GM12878 (cell line): ENCODE measurements at regions not wholly inside any gene's neighbourhood (a gene's known extent, or its start where the extent isn't known, plus 50 kb on each side); places are given as distances from the start of the nearest gene placed in this dataset.

Experiments
- ATAC-seq: fragments of 200-7000 bp; cut with Tn5 transposase; 3 replicates; pipeline ENCODE4 v1.9.1; 2020; ENCODE audit warnings: mild to moderate bottlenecking, moderate library complexity
- BruUV-seq: library from RNA; stranded (reverse); fragments of 400-500 nt; replicated peaks from 2 replicates; lab custom pipeline; 2021; lab: Mats Ljungman, UMichigan
- CTCF ChIA-PET: fragments of 300-600 bp; sonication (Branson Sonifier 250); formaldehyde crosslinking; extraction: SDS; loops from one replicate; lab custom pipeline; 2021; ENCODE audit warnings: inconsistent platforms; lab: Yijun Ruan, JAX
- POLR2A ChIA-PET: fragments of 350-600 bp; formaldehyde crosslinking; extraction: SDS; loops from one replicate; lab custom pipeline; 2021; ENCODE audit warnings: inconsistent platforms; lab: Charles Lee
- RAD21 ChIA-PET: fragments of 300-600 bp; sonication (Branson Sonifier 250); formaldehyde crosslinking; loops from one replicate; lab custom pipeline; 2023; ENCODE audit warnings: antibody characterized with exemption; ENCODE audit not compliant: unreplicated experiment; lab: Charles Lee
- SMC1A ChIA-PET: fragments of 300-600 bp; sonication (Branson Sonifier 250); formaldehyde crosslinking; loops from one replicate; lab custom pipeline; 2023; ENCODE audit not compliant: unreplicated experiment, uncharacterized antibody; lab: Charles Lee
- DNase-seq: peaks from one replicate; pipeline ENCODE4 v3.0.0-alpha.2; 2011; ENCODE audit warnings: low read depth, low spot score
- FAIRE-seq: peaks from 3 replicates; lab custom pipeline; 2011; peaks lifted over from hg19 to GRCh38; lab: Jason Lieb, UNC
- H2AFZ ChIP-seq: 2 replicates; pipeline ENCODE4 v1.6.0; 2011; ENCODE audit warnings: low read depth, low read length, control low read depth; ENCODE audit not compliant: control insufficient read depth
- H3K27ac ChIP-seq: 2 replicates; pipeline ENCODE4 v1.5.1; 2011; ENCODE audit warnings: control low read depth; ENCODE audit not compliant: control insufficient read depth, insufficient read depth
- H3K27me3 ChIP-seq, 2 experiments: replicated peaks in 1 of 2; 2 replicates each; pipeline versions ENCODE4 v1.6.0 to v1.6.1; 2011; ENCODE audit warnings: low read length in 1 of 2; ENCODE audit not compliant: control insufficient read depth in 2 of 2, insufficient read depth in 2 of 2
- H3K36me3 ChIP-seq, 2 experiments: 2 replicates each; pipeline ENCODE4 v1.5.1; 2011; ENCODE audit warnings: low read length in 1 of 2; ENCODE audit not compliant: control insufficient read depth in 2 of 2, insufficient read depth in 2 of 2
- H3K4me1 ChIP-seq: 2 replicates; pipeline ENCODE4 v1.6.1; 2011; ENCODE audit warnings: mild to moderate bottlenecking, low read length, moderate library complexity, mixed read lengths; ENCODE audit not compliant: control insufficient read depth, insufficient read depth
- H3K4me2 ChIP-seq: 2 replicates; pipeline ENCODE4 v1.6.0; 2011; ENCODE audit warnings: control low read depth; ENCODE audit not compliant: control insufficient read depth, insufficient read depth
- H3K4me3 ChIP-seq: fragments of 200-600 bp; sonication (generic); 2 replicates; pipeline ENCODE4 v1.5.1; 2016
- H3K79me2 ChIP-seq: 2 replicates; pipeline ENCODE4 v1.6.0; 2011; ENCODE audit warnings: low read length; ENCODE audit not compliant: control insufficient read depth, insufficient read depth
- H3K9ac ChIP-seq: 2 replicates; pipeline ENCODE4 v1.8.0; 2011; ENCODE audit warnings: low read length, control low read depth, mixed read lengths; ENCODE audit not compliant: control insufficient read depth, insufficient read depth
- H3K9me3 ChIP-seq: replicated peaks from 3 replicates; pipeline ENCODE4 v1.5.1; 2011; ENCODE audit warnings: mild to moderate bottlenecking, low read length; ENCODE audit not compliant: control insufficient read depth, insufficient read depth
- H4K20me1 ChIP-seq: 2 replicates; pipeline ENCODE4 v1.6.0; 2011; ENCODE audit not compliant: control insufficient read depth, insufficient read depth
- EZH2 ChIP-seq: IDR thresholded peaks from 2 replicates; pipeline ENCODE4 v1.6.1; 2012; ENCODE audit warnings: low read depth, mild to moderate bottlenecking, control low read depth, inconsistent platforms, low read length, borderline replicate concordance; ENCODE audit not compliant: control insufficient read depth
- JUND ChIP-seq: IDR thresholded peaks from 2 replicates; pipeline ENCODE4 v1.6.1; 2012; ENCODE audit warnings: low read depth, mild to moderate bottlenecking, low read length, improper control_type of control experiment, moderate library complexity
- KDM1A ChIP-seq: fragments of 200-600 bp; sonication (generic); IDR thresholded peaks from 2 replicates; pipeline ENCODE4 v1.6.1; 2016; ENCODE audit warnings: borderline replicate concordance
- LARP7 ChIP-seq: fragments of 450-650 bp; IDR thresholded peaks from 2 replicates; pipeline ENCODE4 v1.6.1; 2017; ENCODE audit warnings: mild to moderate bottlenecking
- RAD51 ChIP-seq: fragments of 450-650 bp; IDR thresholded peaks from 2 replicates; pipeline ENCODE4 v1.6.1; 2016; ENCODE audit warnings: moderate library complexity, mild to moderate bottlenecking, inconsistent platforms
- ZNF384 ChIP-seq: IDR thresholded peaks from 2 replicates; pipeline ENCODE4 v1.6.1; 2012; ENCODE audit warnings: low read depth, mild to moderate bottlenecking, low read length, improper control_type of control experiment, borderline replicate concordance
- in situ Hi-C: fragments of 300-500 bp; cut with MboI; formaldehyde crosslinking; loops from 9 replicates; pipeline ENCODE4 v1.14.3; 2018; ENCODE audit warnings: mixed read lengths
- intact Hi-C: fragments of 100-400 bp; cut with micrococcal nuclease; formaldehyde crosslinking; loops from one replicate; pipeline ENCODE4 v1.14.2; 2022; ENCODE audit not compliant: unreplicated experiment
- TF ChIP-seq, protein P1 (sequence below): IDR thresholded peaks from 2 replicates; pipeline ENCODE4 v1.6.1; 2012; ENCODE audit warnings: low read length, inconsistent platforms

DNA sequence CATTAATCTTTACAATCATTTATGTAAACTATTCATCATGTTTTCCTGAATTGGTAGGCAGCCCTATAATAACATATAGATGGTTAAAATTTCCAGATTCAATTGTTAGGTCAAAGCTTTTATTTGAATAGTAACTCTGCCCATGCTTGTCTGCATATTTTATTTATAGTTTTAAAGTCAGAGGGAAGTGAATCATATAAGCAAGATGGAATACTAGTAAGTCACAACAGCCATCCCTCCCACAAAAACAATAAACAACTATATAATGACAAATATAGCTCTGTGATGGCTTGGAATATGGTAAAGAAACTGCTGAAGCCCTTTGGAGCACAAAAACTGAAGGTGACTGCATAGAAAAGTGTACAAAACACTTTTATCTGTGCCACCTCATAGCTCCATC lies 156.3 kb upstream of the TMEM106B start:
- ChIA-PET POLR2A (no interaction called here), CTCF (interaction anchor here (0.7 kb wide), 1 partner anchor 157 kb away, joined by 3 read pairs; no protein-coding TSS in a partner anchor), RAD21 (no interaction called here), SMC1A (interaction anchor here (1.0 kb wide), 1 partner anchor 10 kb away, joined by 3 read pairs; no protein-coding TSS in a partner anchor)
- H3K9me3 ChIP-seq, result no peaks in the 10 kb centered on the region
- no peak overlapping the region for H3K9ac ChIP-seq
- no TSS peak for BruUV-seq
- in situ Hi-C loops, result loop anchor here (25.0 kb wide), 1 partner anchor 432 kb away; no protein-coding TSS in a partner anchor
- H3K36me3 ChIP-seq, result no peaks in the 10 kb centered on the region
- no peak overlapping the region for H2AFZ ChIP-seq
- FAIRE-seq, result no peak
- no peaks in the 10 kb centered on the region for H3K4me1 ChIP-seq
- no peak overlapping the region for H3K4me2 ChIP-seq
- no peaks in the 10 kb centered on the region for H3K79me2 ChIP-seq
- DNase-seq, result no peak
- no peaks in the 10 kb centered on the region for H4K20me1 ChIP-seq
- no peaks in the 10 kb centered on the region for H3K27me3 ChIP-seq
- no peak for TF ChIP-seq KDM1A
- TF ChIP-seq ZNF384, result no peak
- TF ChIP-seq EZH2, result no peak
- intact Hi-C loops, result no loop called here
- H3K27ac ChIP-seq, result no peak overlapping the region
- no peak for ATAC-seq
- H3K4me3 ChIP-seq, result no peak overlapping the region

DNA sequence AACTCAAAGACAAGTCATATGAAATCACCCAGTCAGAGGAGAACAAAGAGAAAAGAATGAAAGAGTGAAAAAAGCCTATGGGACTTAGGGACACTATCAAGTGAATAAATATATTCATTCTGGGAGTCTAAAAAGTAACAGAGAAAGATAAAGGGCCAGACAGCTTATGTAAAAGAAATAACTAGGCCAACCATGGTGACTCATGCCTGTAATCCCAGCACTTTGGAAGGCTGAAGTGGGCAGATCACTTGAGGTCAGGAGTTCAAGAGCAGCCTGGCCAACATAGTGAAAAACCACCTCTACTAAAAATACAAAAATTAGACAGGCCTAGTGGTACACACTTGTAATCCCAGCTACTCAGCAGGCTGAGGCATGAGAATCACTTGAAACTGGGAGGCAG lies 154.7 kb upstream of the TMEM106B start:
- TF ChIP-seq JUND (no peak), RAD51 (no peak), LARP7 (no peak)
- TF ChIP-seq, protein P1, sequence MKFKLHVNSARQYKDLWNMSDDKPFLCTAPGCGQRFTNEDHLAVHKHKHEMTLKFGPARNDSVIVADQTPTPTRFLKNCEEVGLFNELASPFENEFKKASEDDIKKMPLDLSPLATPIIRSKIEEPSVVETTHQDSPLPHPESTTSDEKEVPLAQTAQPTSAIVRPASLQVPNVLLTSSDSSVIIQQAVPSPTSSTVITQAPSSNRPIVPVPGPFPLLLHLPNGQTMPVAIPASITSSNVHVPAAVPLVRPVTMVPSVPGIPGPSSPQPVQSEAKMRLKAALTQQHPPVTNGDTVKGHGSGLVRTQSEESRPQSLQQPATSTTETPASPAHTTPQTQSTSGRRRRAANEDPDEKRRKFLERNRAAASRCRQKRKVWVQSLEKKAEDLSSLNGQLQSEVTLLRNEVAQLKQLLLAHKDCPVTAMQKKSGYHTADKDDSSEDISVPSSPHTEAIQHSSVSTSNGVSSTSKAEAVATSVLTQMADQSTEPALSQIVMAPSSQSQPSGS, result no peak
- TF ChIP-seq, all 136 proteins: peak for 0
- H4K20me1 ChIP-seq, result no peaks in the 10 kb centered on the region
- no peaks in the 10 kb centered on the region for H3K79me2 ChIP-seq
- H3K27ac ChIP-seq, result no peak overlapping the region
- H3K4me2 ChIP-seq, result no peak overlapping the region
- no peak overlapping the region for H3K4me3 ChIP-seq
- no peaks in the 10 kb centered on the region for H3K27me3 ChIP-seq
- ChIA-PET POLR2A (no interaction called here), SMC1A (no interaction called here), CTCF (no interaction called here), RAD21 (no interaction called here)
- no TSS peak for BruUV-seq
- ATAC-seq (no peak), DNase-seq (no peak), FAIRE-seq (no peak)
- no peaks in the 10 kb centered on the region for H3K9me3 ChIP-seq
- H3K36me3 ChIP-seq, result no peaks in the 10 kb centered on the region
- H3K9ac ChIP-seq, result no peak overlapping the region
- H3K4me1 ChIP-seq, result no peaks in the 10 kb centered on the region
- in situ Hi-C loops (loop anchor here (25.0 kb wide), 1 partner anchor 431 kb away; no protein-coding TSS in a partner anchor), intact Hi-C loops (no loop called here)
- H2AFZ ChIP-seq, result no peak overlapping the region
